ENCODE measurements at regions not wholly inside any gene's neighbourhood (a gene's known extent, or its start where the extent isn't known, plus 50 kb on each side); places are given as distances from the start of the nearest gene placed in this dataset.

DNA sequence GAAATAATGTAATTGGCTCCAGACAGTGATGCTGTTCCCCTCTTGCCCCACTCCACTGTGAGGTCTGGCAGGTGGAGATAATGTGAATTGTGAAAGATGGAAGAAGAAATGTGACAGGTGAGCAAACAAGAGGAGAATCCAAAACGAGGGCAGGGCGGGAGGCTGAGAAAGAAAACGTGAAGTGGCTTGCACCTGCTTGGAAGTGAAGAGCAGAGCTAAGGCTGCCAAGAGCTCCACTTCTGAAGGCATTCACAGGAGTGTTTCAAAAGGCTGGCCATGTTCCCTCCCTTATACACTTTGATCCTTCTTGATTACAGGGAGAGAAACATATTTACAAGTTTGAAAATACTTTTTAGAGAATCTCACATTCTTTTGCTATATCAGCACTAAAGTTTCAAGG, 359.4 kb downstream of the EPHA7 start:
- DNase-seq (ENCODE audit: low read depth), result no peak
- H3K4me3 ChIP-seq (ENCODE audit: low read depth, low read length), result no peak overlapping the region
- TF ChIP-seq, protein P1, sequence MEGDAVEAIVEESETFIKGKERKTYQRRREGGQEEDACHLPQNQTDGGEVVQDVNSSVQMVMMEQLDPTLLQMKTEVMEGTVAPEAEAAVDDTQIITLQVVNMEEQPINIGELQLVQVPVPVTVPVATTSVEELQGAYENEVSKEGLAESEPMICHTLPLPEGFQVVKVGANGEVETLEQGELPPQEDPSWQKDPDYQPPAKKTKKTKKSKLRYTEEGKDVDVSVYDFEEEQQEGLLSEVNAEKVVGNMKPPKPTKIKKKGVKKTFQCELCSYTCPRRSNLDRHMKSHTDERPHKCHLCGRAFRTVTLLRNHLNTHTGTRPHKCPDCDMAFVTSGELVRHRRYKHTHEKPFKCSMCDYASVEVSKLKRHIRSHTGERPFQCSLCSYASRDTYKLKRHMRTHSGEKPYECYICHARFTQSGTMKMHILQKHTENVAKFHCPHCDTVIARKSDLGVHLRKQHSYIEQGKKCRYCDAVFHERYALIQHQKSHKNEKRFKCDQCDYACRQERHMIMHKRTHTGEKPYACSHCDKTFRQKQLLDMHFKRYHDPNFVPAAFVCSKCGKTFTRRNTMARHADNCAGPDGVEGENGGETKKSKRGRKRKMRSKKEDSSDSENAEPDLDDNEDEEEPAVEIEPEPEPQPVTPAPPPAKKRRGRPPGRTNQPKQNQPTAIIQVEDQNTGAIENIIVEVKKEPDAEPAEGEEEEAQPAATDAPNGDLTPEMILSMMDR (IDR thresholded peaks at IDR 0.05; ENCODE audit: control insufficient read depth, extremely low read depth, insufficient read depth), result no peak

DNA sequence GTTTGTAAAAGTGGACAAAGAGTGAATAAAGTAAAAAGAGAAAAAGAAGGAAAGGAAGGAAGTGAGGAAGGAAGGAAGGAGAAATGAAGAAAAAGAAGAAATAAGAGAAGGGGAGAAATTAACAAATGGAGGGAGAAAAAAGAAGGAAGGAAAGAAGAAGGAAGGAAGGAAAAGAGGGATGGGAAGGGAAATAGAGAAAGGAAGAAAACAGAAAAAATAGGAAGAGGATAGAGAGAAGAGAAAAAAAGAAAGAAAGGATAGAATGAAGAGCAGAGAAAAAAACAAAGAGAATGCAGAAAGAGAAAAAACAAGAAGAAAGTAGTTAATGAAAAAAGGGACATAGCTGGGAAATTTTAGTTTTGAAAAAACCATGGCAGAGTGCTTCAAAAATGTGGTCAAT, 361.8 kb downstream of the EPHA7 start:
- TF ChIP-seq, protein P1 (IDR thresholded peaks at IDR 0.05; ENCODE audit: control insufficient read depth, extremely low read depth, insufficient read depth), result no peak
- no peak overlapping the region for H3K4me3 ChIP-seq (ENCODE audit: low read depth, low read length)
- no peak for DNase-seq (ENCODE audit: low read depth)

DNA sequence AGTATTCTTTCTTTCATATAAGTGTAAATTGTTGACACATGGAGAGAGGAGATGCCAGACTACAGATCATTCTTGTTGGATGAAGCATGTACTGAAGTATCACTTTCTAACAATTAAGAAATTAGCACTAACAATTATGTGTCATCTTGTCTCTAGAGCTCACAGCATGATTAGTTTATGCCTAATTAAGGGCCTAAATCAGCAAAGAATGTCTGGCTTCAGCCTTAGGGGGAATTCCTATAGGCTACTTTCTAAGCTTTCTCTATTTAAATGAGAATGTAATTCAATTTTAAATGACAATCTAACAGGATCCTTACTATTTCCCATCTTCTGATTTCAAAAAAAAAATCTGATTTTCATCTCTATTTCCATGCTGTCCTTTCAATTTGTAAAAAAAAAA, 371.0 kb downstream of the EPHA7 start:
- TF ChIP-seq, protein P1 (IDR thresholded peaks at IDR 0.05; ENCODE audit: control insufficient read depth, extremely low read depth, insufficient read depth), result no peak
- no peak for DNase-seq (ENCODE audit: low read depth)

DNA sequence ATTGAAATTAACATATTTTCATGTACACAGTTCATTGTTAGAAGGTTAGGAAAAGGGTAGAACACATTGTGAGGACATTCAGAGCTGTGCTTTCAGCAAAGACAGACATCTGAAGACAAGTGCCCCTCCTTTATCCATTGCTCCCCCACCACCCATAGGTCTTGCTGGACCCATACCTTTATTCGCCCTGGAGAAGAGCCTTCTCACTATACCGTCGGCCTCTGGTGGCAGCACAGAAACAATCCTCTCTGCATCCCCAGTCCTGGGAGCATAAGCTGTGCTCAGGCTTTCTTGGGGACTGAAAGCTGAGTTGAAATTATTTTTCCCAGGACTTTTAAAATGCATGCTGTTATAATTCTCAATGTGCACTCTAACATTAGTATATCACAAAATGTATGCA, 372.3 kb downstream of the EPHA7 start:
- TF ChIP-seq, protein P1 (IDR thresholded peaks at IDR 0.05; ENCODE audit: control insufficient read depth, extremely low read depth, insufficient read depth), result no peak
- no peak overlapping the region for H3K4me3 ChIP-seq (ENCODE audit: low read depth, low read length)
- no peak for DNase-seq (ENCODE audit: low read depth)

More for the DNA sequence above, 371.0 kb downstream of the EPHA7 start:
- H3K4me3 ChIP-seq (ENCODE audit: low read depth, low read length), result no peak overlapping the region

DNA sequence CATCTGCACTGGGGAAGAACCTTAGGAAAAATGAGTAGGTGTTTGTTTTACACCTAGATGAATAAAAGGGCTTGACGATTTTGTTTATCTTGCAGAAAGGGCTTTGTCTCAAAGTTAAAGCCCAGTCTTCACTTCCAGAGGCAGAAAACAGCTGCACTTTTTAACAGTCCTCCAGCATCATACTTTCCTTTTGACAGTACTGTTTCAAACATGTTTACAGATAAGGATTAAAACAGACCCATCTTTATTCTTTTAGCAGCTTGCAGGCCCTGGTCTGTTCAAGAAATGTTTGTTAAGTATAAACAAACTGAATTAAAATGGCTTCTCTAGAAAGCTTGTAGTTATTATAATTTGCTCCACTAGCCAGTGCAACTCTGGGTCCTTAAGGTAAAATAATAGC, 374.2 kb downstream of the EPHA7 start:
- no peak overlapping the region for H3K4me3 ChIP-seq (ENCODE audit: low read depth, low read length)
- DNase-seq (ENCODE audit: low read depth), result no peak
- TF ChIP-seq, protein P1 (IDR thresholded peaks at IDR 0.05; ENCODE audit: control insufficient read depth, extremely low read depth, insufficient read depth), result no peak

DNA sequence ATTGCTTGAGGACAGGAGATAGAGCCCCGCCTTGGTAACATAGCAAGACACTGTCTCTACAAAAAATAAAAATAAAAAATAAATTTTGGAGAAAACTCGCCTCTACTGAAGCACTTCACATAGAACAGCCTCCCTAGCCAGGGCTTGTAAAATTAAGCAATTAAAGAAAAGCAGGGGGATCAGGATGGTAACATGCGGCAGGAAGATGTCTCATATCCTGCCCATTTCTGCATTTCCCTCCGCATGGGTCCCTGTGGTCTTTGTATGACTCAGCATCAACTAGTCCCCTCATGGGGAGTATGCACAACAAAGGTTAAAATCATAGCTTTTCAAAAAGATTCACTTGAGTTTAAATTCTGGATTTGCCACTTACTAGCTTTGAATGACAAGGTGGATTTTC, 379.0 kb downstream of the EPHA7 start:
- TF ChIP-seq, protein P1 (IDR thresholded peaks at IDR 0.05; ENCODE audit: control insufficient read depth, extremely low read depth, insufficient read depth), result no peak
- H3K4me3 ChIP-seq (ENCODE audit: low read depth, low read length), result no peak overlapping the region
- DNase-seq (ENCODE audit: low read depth), result no peak

DNA sequence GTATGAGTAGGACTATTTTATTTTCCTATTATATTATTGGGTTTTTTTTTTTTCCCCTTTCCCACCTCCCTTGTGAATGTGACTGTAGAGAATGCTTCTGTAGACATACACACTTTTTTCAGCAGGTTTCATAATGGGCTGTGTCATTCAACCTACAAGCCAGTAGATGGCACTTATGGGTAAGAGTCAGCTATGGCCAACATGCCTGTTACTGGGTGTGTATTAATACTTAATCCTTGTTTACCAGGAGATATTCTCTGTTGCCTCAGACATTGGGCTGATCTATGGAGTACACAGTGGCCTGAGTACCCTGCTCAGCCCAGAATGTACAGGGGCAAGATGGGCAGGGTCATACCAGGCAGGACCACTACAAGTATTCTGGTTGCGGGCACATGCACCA, 382.5 kb downstream of the EPHA7 start:
- peak; percentile 25 for DNase-seq (ENCODE audit: low read depth)
- TF ChIP-seq, protein P1 (IDR thresholded peaks at IDR 0.05; ENCODE audit: control insufficient read depth, extremely low read depth, insufficient read depth), result peak; percentile 62
- no peak overlapping the region for H3K4me3 ChIP-seq (ENCODE audit: low read depth, low read length)
